ENCODE measurements at regions not wholly inside any gene's neighbourhood (a gene's known extent, or its start where the extent isn't known, plus 50 kb on each side); places are given as distances from the start of the nearest gene placed in this dataset.

- TF ChIP-seq RFX5 (IDR thresholded peaks at IDR 0.05; ENCODE audit: low read depth, low read length) (no peak), MXI1 (IDR thresholded peaks at IDR 0.05; ENCODE audit: borderline replicate concordance, low read depth, low read length) (no peak), ELK1 (IDR thresholded peaks at IDR 0.05; ENCODE audit: borderline replicate concordance, low read depth, low read length) (no peak), CEBPB (IDR thresholded peaks at IDR 0.05; ENCODE audit: low read depth, low read length) (no peak), BHLHE40 (IDR thresholded peaks at IDR 0.05; ENCODE audit: low read depth, low read length) (no peak), FOS (IDR thresholded peaks at IDR 0.05; ENCODE audit: low read depth, low read length) (no peak), CHD1 (IDR thresholded peaks at IDR 0.05; ENCODE audit: low read depth, low read length) (no peak), NFE2L2 (IDR thresholded peaks at IDR 0.05; ENCODE audit: low read depth, low read length) (no peak), RAD21 (IDR thresholded peaks at IDR 0.05; ENCODE audit: low read length) (no peak), CTCF (conservative IDR thresholded peaks at IDR 0.05; ENCODE audit: low read depth, low read length) (no peak), SMC3 (IDR thresholded peaks at IDR 0.05; ENCODE audit: low read depth, low read length) (no peak), POLR2A (IDR thresholded peaks at IDR 0.05; ENCODE audit: low read depth, low read length) (no peak), MAFK (IDR thresholded peaks at IDR 0.05; ENCODE audit: low read depth, low read length) (no peak), MAZ (IDR thresholded peaks at IDR 0.05; ENCODE audit: borderline replicate concordance, low read depth, low read length) (no peak)
- TF ChIP-seq, protein P1, sequence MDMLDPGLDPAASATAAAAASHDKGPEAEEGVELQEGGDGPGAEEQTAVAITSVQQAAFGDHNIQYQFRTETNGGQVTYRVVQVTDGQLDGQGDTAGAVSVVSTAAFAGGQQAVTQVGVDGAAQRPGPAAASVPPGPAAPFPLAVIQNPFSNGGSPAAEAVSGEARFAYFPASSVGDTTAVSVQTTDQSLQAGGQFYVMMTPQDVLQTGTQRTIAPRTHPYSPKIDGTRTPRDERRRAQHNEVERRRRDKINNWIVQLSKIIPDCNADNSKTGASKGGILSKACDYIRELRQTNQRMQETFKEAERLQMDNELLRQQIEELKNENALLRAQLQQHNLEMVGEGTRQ (IDR thresholded peaks at IDR 0.05; ENCODE audit: low read depth, low read length): no peak
- Histone ChIP-seq H2BK15ac (ENCODE audit: low read depth, low read length) (0 out of 3 replicates have a peak overlapping the region, but pooled peaks have one; percentile 23), H4K5ac (ENCODE audit: low read depth, low read length) (peak overlapping the region; percentile 46), H2AFZ (replicated peaks; ENCODE audit: low read length, poor library complexity) (peak overlapping the region; percentile 38), H3K14ac (replicated peaks; ENCODE audit: low read depth, low read length) (peak overlapping the region; percentile 65; the same call in 1 of the 2 replicates), H3K9me1 (ENCODE audit: insufficient read depth, low read length) (peaks cover 12% of the 10 kb centered on the region), H3K9ac (ENCODE audit: low read depth, low read length) (no peak overlapping the region), H4K20me1 (ENCODE audit: insufficient read depth, low read length) (no peaks in the 10 kb centered on the region), H4K91ac (ENCODE audit: insufficient read depth, low read depth, low read length) (0 out of 2 replicates have a peak overlapping the region, but pooled peaks have one; percentile 8), H2AK5ac (ENCODE audit: low read depth, low read length) (peak overlapping the region; percentile 35; the same call in 1 of the 2 replicates), H3K4me3 (ENCODE audit: insufficient read depth, low read depth, low read length) (no peak overlapping the region), H3K27me3 (ENCODE audit: control insufficient read depth, insufficient read depth, low read length) (peaks cover 14% of the 10 kb centered on the region), H3K4me1 (ENCODE audit: control insufficient read depth, insufficient read depth, low read length) (peaks cover 16% of the 10 kb centered on the region), H3K79me1 (ENCODE audit: low read depth in 1 of 2, low read length in 2 of 2) (no peaks in the 10 kb centered on the region), H3K56ac (ENCODE audit: extremely low read depth, insufficient read depth, low read length) (no peak overlapping the region; the same call in 1 of the 2 replicates), H3K36me3 (ENCODE audit: control insufficient read depth, insufficient read depth, low read length) (no peaks in the 10 kb centered on the region), H2BK120ac (ENCODE audit: low read depth, low read length) (peak overlapping the region; percentile 36), H3K4ac (ENCODE audit: low read depth, low read length) (peak overlapping the region; percentile 26), H3K4me2 (ENCODE audit: low read depth, low read length) (0 out of 2 replicates have a peak overlapping the region, but pooled peaks have one; percentile 30), H2BK5ac (ENCODE audit: low read depth, low read length, poor library complexity, severe bottlenecking) (peak overlapping the region; percentile 4), H3K9me3 (ENCODE audit: control insufficient read depth, insufficient read depth, low read length) (no peaks in the 10 kb centered on the region), H2BK20ac (ENCODE audit: low read depth, low read length) (peak overlapping the region; percentile 51), H3K27ac (ENCODE audit: insufficient read depth, low read length) (peak overlapping the region; percentile 65; the same call in 1 of the 2 replicates), H4K8ac (ENCODE audit: low read depth in 2 of 2, low read length in 2 of 2) (peak overlapping the region in 1 of 2 experiments; percentile 69; a peak in 2 of 4 replicates), H3K23ac (ENCODE audit: low read depth, low read length) (no peak overlapping the region), H3K18ac (ENCODE audit: low read depth, low read length) (peak overlapping the region; percentile 51), H2AK9ac (replicated peaks; ENCODE audit: low read depth, low read length, poor library complexity) (no peak overlapping the region)
- BruUV-seq (replicated peaks): no TSS peak
- POLR2A ChIA-PET (ENCODE audit: unreplicated experiment): no interaction called here
- in situ Hi-C loops (cut with MboI; ENCODE audit: low sequenced_read_pairs) (no loop called here), intact Hi-C loops (cut with micrococcal nuclease) (no loop called here), dilution Hi-C loops (cut with HindIII; ENCODE audit: low sequenced_read_pairs, unreplicated experiment) (no loop called here)
- 32% methylated on average over 2 of the region's 9 CpGs; no CpG with 5 or more reads in 1 of the 2 experiments for WGBS, 2 experiments (ENCODE audit: extremely low coverage in 2 of 2, insufficient read length in 1 of 2)
- ATAC-seq (ENCODE audit: low read depth) (no peak), DNase-seq (peak; percentile 34)
- CTCF ChIA-PET: interaction anchor here (1.1 kb wide), 1 partner anchor 14 kb away, joined by 3 read pairs; no protein-coding TSS in a partner anchor
Observed at GRCh38 chr3:126270145-126270811, 86.9 kb downstream of the KLF15 start.

Measured in IMR-90 (cell line).